GM12865 (cell line): ENCODE measurements at regions not wholly inside any gene's neighbourhood (a gene's known extent, or its start where the extent isn't known, plus 50 kb on each side); places are given as distances from the start of the nearest gene placed in this dataset.

Experiments used
- DNase-seq: peaks from one replicate; pipeline ENCODE4 v3.0.0; 2010; ENCODE audit warnings: low read depth
- H3K4me3 ChIP-seq: 2 replicates; pipeline ENCODE4 v1.5.1; 2011; ENCODE audit warnings: mild to moderate bottlenecking, low read depth, low read length, control low read depth
- TF ChIP-seq, protein P1 (sequence below): IDR thresholded peaks from 2 replicates; pipeline ENCODE4 v1.5.1; 2011; ENCODE audit warnings: low read length, control low read depth, low read depth, inconsistent platforms; ENCODE audit not compliant: insufficient read depth; ENCODE audit errors: missing control alignments

DNA sequence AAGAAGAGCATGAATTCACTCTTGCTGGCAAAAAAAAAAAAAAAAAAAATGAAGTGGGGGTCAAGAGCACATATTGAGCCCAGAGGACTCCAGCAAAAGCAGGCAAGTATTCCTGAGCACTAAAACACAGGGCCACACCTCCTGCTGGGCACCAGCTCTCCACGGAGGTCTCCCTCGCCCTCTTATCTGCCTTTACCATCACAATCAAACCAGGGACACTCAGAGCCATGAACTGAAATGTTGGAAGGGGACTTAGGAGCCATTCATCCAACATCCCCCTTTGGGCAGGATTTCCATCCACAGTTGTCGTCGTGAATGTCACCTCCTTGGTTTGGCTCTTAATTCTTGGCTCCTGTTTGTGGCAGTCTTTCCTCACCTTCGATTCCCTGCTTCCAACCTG, 89.8 kb upstream of the GNAO1 start:
- H3K4me3 ChIP-seq, result no peak overlapping the region
- TF ChIP-seq, protein P1, sequence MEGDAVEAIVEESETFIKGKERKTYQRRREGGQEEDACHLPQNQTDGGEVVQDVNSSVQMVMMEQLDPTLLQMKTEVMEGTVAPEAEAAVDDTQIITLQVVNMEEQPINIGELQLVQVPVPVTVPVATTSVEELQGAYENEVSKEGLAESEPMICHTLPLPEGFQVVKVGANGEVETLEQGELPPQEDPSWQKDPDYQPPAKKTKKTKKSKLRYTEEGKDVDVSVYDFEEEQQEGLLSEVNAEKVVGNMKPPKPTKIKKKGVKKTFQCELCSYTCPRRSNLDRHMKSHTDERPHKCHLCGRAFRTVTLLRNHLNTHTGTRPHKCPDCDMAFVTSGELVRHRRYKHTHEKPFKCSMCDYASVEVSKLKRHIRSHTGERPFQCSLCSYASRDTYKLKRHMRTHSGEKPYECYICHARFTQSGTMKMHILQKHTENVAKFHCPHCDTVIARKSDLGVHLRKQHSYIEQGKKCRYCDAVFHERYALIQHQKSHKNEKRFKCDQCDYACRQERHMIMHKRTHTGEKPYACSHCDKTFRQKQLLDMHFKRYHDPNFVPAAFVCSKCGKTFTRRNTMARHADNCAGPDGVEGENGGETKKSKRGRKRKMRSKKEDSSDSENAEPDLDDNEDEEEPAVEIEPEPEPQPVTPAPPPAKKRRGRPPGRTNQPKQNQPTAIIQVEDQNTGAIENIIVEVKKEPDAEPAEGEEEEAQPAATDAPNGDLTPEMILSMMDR, result no peak
- no peak for DNase-seq

DNA sequence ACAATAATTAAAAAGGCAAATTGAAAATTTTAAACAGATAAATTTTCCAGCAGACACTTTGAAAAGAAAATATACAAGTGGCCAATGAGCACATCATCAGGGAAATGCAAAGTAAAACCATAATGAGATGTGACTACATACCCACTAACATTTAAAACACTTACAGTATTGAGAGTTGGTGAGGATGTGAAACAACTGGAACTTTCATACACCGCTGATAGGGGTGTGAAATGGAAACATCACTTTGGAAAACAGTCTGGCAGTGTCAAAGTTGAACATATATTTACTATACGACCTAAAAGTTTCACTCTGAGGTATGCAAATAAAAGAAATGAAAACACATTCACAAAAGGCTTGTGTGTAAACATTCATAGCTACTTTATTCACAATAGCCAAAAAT, 94.0 kb upstream of the GNAO1 start:
- TF ChIP-seq, protein P1, result no peak
- H3K4me3 ChIP-seq, result no peak overlapping the region
- no peak for DNase-seq

DNA sequence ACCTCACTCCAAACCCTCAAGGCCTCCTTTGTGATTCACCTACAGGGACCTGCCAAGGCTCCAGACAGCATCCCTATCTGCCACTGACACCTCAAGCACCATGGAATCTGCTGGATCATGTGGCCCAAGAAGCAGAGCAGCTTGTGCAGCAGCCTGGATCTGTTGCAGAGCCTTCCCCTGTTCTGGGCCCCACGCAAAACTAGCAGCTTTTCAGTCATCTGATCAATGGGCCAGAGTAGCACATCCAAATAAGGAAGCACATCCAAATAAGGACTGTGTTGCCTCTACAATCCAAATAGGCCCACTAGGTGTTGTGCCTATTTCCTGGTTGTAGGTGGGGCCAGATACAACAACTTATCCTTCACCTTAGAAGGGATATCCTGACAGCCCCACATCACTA, 97.1 kb upstream of the GNAO1 start:
- TF ChIP-seq, protein P1, result no peak
- DNase-seq, result no peak
- H3K4me3 ChIP-seq, result no peak overlapping the region

DNA sequence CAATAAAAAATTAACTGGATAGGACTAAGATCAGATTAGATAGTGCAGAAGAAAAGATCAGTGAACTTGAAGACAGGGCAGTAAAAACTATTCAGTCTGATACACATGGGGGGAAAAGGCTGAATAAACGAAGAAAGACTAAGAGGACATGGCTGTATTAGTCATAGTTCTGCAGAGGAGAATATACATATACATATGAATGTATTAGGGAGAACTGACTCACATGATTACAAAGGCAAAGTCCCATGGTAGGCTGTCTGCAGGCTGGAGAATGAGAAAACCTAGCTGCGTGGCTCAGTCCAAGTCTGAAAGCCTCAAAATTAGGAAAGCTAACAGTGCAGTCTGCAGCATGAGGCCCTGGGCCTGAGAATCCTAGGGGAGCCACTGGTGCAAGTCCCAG, 98.2 kb upstream of the GNAO1 start:
- no peak for DNase-seq
- TF ChIP-seq, protein P1, result no peak
- H3K4me3 ChIP-seq, result no peak overlapping the region

DNA sequence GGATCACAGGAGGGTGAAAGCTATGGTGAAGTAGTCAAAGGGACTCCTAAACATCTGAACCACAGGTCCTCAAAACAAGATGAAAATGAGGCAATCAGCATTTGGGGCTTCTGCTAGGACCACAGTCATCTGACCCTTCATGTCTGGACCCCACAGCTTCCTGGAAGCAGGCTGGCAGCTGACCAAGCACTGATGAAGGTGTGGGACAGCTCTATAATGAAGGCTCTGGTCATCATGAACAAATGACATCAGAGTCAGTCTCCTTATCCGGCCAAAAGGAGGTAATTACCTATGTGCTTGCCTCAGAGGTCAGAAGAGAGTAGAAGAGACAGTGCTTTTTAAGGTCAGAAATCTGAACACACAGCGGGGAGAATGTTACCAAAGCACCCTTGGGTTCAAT, 101.2 kb upstream of the GNAO1 start:
- no peak for DNase-seq
- no peak overlapping the region for H3K4me3 ChIP-seq
- TF ChIP-seq, protein P1, result no peak

DNA sequence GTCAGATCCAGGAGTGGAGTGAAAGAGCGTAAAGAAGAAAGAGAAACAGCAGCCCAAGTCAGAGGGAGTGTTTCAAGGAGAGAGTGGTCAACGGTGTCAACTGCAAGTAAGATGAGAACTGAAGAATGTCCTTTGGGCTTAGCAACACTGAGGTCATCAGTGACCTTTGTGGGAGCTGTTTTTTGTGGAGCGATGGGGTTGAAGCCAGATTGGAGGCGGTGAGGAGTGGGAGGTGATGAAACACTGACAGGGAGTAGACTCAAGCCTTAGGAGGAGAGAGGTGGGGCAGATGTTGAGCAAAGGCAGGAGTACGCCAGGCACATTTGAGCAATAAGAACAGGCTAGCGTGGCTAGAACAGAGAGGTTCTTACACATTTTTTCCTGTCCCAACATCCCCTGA, 103.7 kb upstream of the GNAO1 start:
- DNase-seq, result no peak
- TF ChIP-seq, protein P1, result no peak

DNA sequence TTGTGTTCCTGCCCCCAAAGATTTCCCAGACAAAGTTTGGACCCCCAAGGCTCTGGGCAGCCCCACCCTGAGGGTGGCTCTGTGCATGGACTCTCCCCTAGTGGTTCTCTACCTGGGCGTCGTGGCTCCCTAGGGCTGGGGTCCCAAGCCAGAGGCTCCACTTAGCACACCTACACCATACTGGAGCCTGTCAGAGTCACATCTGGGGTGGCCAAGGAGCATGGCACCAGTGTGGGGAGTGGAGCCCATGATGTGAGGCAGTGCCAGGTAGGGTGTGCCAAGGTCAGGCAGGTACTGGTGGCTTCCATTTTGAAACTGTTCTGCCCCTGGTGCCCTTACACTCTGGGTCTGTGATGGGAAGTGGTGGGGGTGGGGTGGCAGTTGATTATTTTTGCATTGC, 109.9 kb upstream of the GNAO1 start:
- TF ChIP-seq, protein P1, result no peak
- no peak for DNase-seq
- no peak overlapping the region for H3K4me3 ChIP-seq

More for the DNA sequence above, 103.7 kb upstream of the GNAO1 start:
- H3K4me3 ChIP-seq, result no peak overlapping the region
